ENCODE measurements at regions not wholly inside any gene's neighbourhood (a gene's known extent, or its start where the extent isn't known, plus 50 kb on each side); places are given as distances from the start of the nearest gene placed in this dataset.

DNA sequence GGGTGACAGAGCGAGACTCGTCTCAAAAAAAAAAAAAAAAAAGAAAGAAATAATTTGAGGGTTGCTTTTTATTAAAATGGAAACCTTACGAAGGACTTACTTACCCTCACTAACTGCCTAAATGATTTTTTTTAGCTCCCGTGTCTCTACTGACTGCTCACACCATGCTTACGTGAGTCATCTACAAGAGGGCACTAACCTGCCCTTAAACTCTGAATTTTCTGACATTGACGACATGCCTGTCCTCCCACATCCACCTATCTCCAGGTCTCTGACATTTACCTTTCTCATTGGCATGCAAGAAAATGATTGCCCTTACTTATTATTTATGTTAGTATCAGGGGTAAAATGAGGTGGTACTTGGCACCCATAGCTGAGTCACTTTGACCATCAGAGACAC, 1286.3 kb upstream of the AUTS2 start:
- no peak for TF ChIP-seq EZH2 (IDR thresholded peaks at IDR 0.05; ENCODE audit: insufficient read depth, poor library complexity, severe bottlenecking)
- TF ChIP-seq EZH2phosphoT487 (IDR thresholded peaks at IDR 0.05; ENCODE audit: insufficient read depth, low read depth) = no peak

Measured in GM23248 (cell line).